ENCODE measurements at regions not wholly inside any gene's neighbourhood (a gene's known extent, or its start where the extent isn't known, plus 50 kb on each side); places are given as distances from the start of the nearest gene placed in this dataset.
"Not testable (repeated sequence)": the region's sequence is repeated elsewhere in the genome, so short reads cannot be mapped to it uniquely, and the experiment has no call there.

- no peak for DNase-seq (ENCODE audit: low spot score in 2 of 2)
- no peaks in the 10 kb centered on the region for H3K27me3 ChIP-seq
- H3K4me3 ChIP-seq = no peak overlapping the region
- H3K4me1 ChIP-seq = no peaks in the 10 kb centered on the region
- WGBS = 2% methylated on average over 1 of the region's 1 CpG
- H3K9me3 ChIP-seq = no peaks in the 10 kb centered on the region
- no peak for TF ChIP-seq POLR2A (IDR thresholded peaks at IDR 0.05)
- TF ChIP-seq, protein P1, sequence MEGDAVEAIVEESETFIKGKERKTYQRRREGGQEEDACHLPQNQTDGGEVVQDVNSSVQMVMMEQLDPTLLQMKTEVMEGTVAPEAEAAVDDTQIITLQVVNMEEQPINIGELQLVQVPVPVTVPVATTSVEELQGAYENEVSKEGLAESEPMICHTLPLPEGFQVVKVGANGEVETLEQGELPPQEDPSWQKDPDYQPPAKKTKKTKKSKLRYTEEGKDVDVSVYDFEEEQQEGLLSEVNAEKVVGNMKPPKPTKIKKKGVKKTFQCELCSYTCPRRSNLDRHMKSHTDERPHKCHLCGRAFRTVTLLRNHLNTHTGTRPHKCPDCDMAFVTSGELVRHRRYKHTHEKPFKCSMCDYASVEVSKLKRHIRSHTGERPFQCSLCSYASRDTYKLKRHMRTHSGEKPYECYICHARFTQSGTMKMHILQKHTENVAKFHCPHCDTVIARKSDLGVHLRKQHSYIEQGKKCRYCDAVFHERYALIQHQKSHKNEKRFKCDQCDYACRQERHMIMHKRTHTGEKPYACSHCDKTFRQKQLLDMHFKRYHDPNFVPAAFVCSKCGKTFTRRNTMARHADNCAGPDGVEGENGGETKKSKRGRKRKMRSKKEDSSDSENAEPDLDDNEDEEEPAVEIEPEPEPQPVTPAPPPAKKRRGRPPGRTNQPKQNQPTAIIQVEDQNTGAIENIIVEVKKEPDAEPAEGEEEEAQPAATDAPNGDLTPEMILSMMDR (IDR thresholded peaks at IDR 0.05) = no peak
- no peak for TF ChIP-seq POLR2AphosphoS5 (IDR thresholded peaks at IDR 0.05)
- TF ChIP-seq EP300 (IDR thresholded peaks at IDR 0.05) = no peak
- no peaks in the 10 kb centered on the region for H3K36me3 ChIP-seq
- no peak overlapping the region for H3K27ac ChIP-seq
Observed at GRCh38 chr7:119720541-119720940, 552.4 kb upstream of the KCND2 start.

DNA sequence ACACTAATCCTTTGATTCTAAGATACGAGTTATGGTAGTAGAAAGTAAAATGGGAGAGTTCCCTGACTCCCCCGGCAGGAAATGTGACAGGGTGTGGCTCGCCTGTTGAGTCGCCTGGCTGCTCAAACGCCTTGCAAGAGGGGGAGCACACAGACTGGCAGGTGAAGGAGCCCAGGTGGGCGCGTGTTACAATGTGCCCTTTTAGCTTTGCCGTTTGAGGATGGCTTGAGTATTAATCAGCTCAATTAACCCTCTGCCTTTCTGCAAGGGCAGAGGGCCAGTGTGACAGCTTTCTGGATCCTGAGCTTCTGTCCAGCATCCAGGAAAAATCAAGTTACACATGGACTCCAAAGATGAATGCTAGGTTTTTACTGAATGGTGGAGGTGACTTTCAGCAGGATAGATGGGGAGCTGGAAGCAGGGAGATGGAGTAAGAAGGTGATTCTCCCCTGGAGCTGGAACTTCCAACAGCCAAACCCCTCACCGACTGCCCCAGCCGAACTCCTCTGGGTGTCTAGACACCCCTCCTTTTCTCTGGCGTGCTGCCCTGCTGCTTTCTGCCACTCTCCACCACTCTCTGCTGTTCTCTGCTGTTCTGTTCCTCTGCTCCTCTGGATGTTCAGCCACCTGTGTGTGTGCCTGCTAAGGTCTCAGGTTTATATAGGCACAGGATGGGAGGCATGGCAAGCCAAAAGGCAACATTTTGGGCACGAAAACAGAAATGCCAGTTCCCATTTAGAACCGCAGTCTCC is 548.8 kb upstream of the KCND2 start:
- no peaks in the 10 kb centered on the region for H3K27me3 ChIP-seq
- 70% methylated on average over 13 of the region's 13 CpGs for WGBS
- no peaks in the 10 kb centered on the region for H3K9me3 ChIP-seq
- H3K4me1 ChIP-seq = no peaks in the 10 kb centered on the region
- H3K27ac ChIP-seq = no peak overlapping the region
- TF ChIP-seq EP300 (IDR thresholded peaks at IDR 0.05) = no peak
- no peak for TF ChIP-seq POLR2A (IDR thresholded peaks at IDR 0.05)
- TF ChIP-seq POLR2AphosphoS5 (IDR thresholded peaks at IDR 0.05) = no peak
- TF ChIP-seq, protein P1 (IDR thresholded peaks at IDR 0.05) = no peak
- H3K36me3 ChIP-seq = no peaks in the 10 kb centered on the region
- H3K4me3 ChIP-seq = no peak overlapping the region
- no peak for DNase-seq (ENCODE audit: low spot score in 2 of 2)

DNA sequence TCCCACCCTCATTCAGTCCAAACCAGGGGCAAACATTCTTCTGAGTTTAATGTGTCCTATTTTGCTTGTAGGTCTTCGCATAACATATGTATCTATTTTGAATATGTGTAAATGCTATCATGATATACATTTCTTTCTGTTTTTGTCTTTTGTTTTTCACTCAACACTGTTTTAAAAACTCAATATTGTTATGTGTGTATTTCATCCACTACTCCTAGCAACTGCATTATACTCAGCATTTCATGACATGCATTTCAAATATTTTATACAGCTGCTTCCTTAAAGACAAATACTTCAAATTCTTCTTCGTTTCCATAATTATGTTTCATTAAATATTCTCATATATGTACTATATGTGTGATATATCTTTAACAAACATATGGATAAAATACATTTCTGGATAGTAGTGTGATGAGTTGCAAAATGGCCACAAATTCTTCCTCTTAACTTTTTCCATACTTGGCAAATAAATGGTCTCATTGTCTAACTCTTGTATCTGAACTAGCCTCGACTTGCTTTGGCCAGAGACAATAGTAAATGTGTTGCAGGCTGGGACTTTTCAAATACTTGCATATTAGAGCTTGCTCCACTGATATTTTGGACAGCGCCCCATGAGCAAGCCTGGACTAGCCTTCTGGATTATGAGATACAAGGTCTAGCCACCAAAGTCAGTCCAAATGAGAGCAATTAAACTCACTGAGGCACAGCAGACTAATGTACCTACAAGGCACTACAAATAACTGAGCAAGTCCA is 539.7 kb upstream of the KCND2 start:
- DNase-seq (ENCODE audit: low spot score in 2 of 2) = no peak
- TF ChIP-seq, protein P1 (IDR thresholded peaks at IDR 0.05) = no peak
- TF ChIP-seq POLR2AphosphoS5 (IDR thresholded peaks at IDR 0.05) = no peak
- no peak for TF ChIP-seq EP300 (IDR thresholded peaks at IDR 0.05)
- no peak for TF ChIP-seq POLR2A (IDR thresholded peaks at IDR 0.05)
- H3K27ac ChIP-seq = no peak overlapping the region
- 44% methylated on average over 4 of the region's 4 CpGs for WGBS
- no peaks in the 10 kb centered on the region for H3K9me3 ChIP-seq
- no peaks in the 10 kb centered on the region for H3K27me3 ChIP-seq
- no peaks in the 10 kb centered on the region for H3K4me1 ChIP-seq
- H3K36me3 ChIP-seq = no peaks in the 10 kb centered on the region
- H3K4me3 ChIP-seq = no peak overlapping the region

DNA sequence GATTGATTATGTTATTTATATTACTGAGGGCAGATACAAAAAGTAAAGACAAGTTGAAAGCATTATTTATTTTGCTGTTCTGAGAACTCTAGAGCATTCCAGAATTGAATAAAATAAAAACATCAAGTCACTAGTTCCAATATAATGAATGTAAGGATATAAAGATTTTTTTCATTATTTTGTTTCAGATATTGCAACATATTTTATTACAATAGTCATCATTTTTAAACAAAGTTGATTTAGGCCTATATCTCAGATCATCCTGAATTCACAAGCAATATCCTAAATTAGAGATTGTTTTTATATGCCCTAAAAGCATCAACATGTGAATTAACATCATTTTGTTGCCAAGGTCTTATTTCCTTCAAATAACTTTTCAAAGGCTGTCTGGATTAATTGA is 535.6 kb upstream of the KCND2 start:
- TF ChIP-seq, protein P1 (IDR thresholded peaks at IDR 0.05) = no peak
- TF ChIP-seq EP300 (IDR thresholded peaks at IDR 0.05) (no peak), POLR2AphosphoS5 (IDR thresholded peaks at IDR 0.05) (no peak), POLR2A (IDR thresholded peaks at IDR 0.05) (no peak)
- Histone ChIP-seq H3K4me1 (no peaks in the 10 kb centered on the region), H3K27me3 (no peaks in the 10 kb centered on the region), H3K4me3 (no peak overlapping the region), H3K36me3 (no peaks in the 10 kb centered on the region), H3K27ac (no peak overlapping the region), H3K9me3 (no peaks in the 10 kb centered on the region)
- no peak for DNase-seq (ENCODE audit: low spot score in 2 of 2)

DNA sequence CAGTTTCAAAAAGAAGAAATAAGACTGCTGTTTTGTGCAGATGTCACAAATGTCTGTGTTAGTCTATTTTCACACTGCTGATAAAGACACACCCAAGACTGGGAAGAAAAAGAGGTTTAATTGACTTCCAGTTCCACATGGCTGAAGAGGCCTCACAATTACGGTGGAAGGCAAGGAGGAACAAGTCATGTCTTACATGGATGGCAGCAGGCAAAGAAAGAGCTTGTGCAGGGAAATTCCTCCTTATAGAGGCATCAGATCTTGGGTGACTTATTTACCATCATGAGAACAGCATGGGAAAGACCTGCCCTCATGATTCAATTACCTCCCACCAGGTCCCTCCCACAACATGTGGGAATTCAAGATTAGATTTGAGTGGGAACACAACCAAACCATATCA is 527.7 kb upstream of the KCND2 start:
- not testable (repeated sequence) for H3K4me3 ChIP-seq; DNase-seq (ENCODE audit: low spot score in 2 of 2); H3K27me3 ChIP-seq; H3K9me3 ChIP-seq; H3K36me3 ChIP-seq; H3K27ac ChIP-seq; H3K4me1 ChIP-seq
- 89% methylated on average over 1 of the region's 1 CpG for WGBS
